Glutamatergic neuron (in vitro differentiated cells): ENCODE measurements at regions not wholly inside any gene's neighbourhood (a gene's known extent, or its start where the extent isn't known, plus 50 kb on each side); places are given as distances from the start of the nearest gene placed in this dataset.

Source experiments
- DNase-seq: peaks from one replicate; pipeline ENCODE4 v3.0.0; 2022
- H3K27ac Mint-ChIP-seq: one replicate; pipeline ENCODE4 v1.8.0; 2020; ENCODE audit warnings: mild to moderate bottlenecking, mixed read lengths, inconsistent platforms; ENCODE audit not compliant: unreplicated experiment
- H3K27me3 Mint-ChIP-seq: one replicate; pipeline ENCODE4 v1.8.0; 2020; ENCODE audit warnings: mild to moderate bottlenecking, moderate library complexity, mixed read lengths, inconsistent platforms; ENCODE audit not compliant: unreplicated experiment
- H3K36me3 Mint-ChIP-seq: one replicate; pipeline ENCODE4 v1.8.0; 2020; ENCODE audit warnings: mild to moderate bottlenecking, mixed read lengths, inconsistent platforms; ENCODE audit not compliant: unreplicated experiment
- H3K4me1 Mint-ChIP-seq: one replicate; pipeline ENCODE4 v1.8.0; 2020; ENCODE audit warnings: mild to moderate bottlenecking, low read depth, mixed read lengths, inconsistent platforms; ENCODE audit not compliant: unreplicated experiment
- H3K4me3 Mint-ChIP-seq: one replicate; pipeline ENCODE4 v1.8.0; 2020; ENCODE audit warnings: mild to moderate bottlenecking, mixed read lengths, inconsistent platforms; ENCODE audit not compliant: unreplicated experiment
- H3K9me3 Mint-ChIP-seq: one replicate; pipeline ENCODE4 v1.8.0; 2020; ENCODE audit warnings: mild to moderate bottlenecking, moderate library complexity, mixed read lengths, inconsistent platforms; ENCODE audit not compliant: unreplicated experiment
- CTCF ChIP-seq: fragments of 200-600 bp; sonication (generic); IDR thresholded peaks from one replicate; pipeline ENCODE4 v1.5.0; 2021; ENCODE audit not compliant: partially characterized antibody, unreplicated experiment

- Mint-ChIP-seq H3K27me3 (peaks cover 2% of the 10 kb centered on the region), H3K27ac (no peak overlapping the region), H3K9me3 (peaks cover 9% of the 10 kb centered on the region), H3K36me3 (peaks cover 24% of the 10 kb centered on the region), H3K4me3 (no peak overlapping the region), H3K4me1 (no peaks in the 10 kb centered on the region)
- no peak for DNase-seq
- no peak for TF ChIP-seq CTCF
Measured at GRCh38 chr11:109902764-109903433, 190.3 kb upstream of the ZC3H12C start.

- Mint-ChIP-seq H3K9me3 (peaks cover 2% of the 10 kb centered on the region), H3K27me3 (no peaks in the 10 kb centered on the region)
- no peak for DNase-seq
Measured at GRCh38 chr11:109911488-109911887, 181.7 kb upstream of the ZC3H12C start.

GRCh38 chr11:109914038-109914437 is 179.2 kb upstream of the ZC3H12C start:
- Mint-ChIP-seq H3K4me3 (no peak overlapping the region), H3K36me3 (peaks cover 7% of the 10 kb centered on the region), H3K4me1 (no peaks in the 10 kb centered on the region), H3K27ac (no peak overlapping the region), H3K9me3 (peaks cover 2% of the 10 kb centered on the region), H3K27me3 (no peaks in the 10 kb centered on the region)
- no peak for TF ChIP-seq CTCF
- no peak for DNase-seq

More at GRCh38 chr11:109911488-109911887, 181.7 kb upstream of the ZC3H12C start:
- Mint-ChIP-seq H3K4me1 (no peaks in the 10 kb centered on the region), H3K27ac (no peak overlapping the region), H3K4me3 (no peak overlapping the region), H3K36me3 (peaks cover 4% of the 10 kb centered on the region)
- no peak for TF ChIP-seq CTCF

GRCh38 chr11:109914809-109915653 is 178.2 kb upstream of the ZC3H12C start:
- peaks cover 11% of the 10 kb centered on the region for H3K36me3 Mint-ChIP-seq

More at GRCh38 chr11:109914809-109915653, 178.2 kb upstream of the ZC3H12C start:
- no peak overlapping the region for H3K27ac Mint-ChIP-seq
- no peak for DNase-seq
- peaks cover 2% of the 10 kb centered on the region for H3K9me3 Mint-ChIP-seq
- TF ChIP-seq CTCF: no peak
- H3K4me1 Mint-ChIP-seq: no peaks in the 10 kb centered on the region
- no peaks in the 10 kb centered on the region for H3K27me3 Mint-ChIP-seq
- no peak overlapping the region for H3K4me3 Mint-ChIP-seq
